Fibroblast of villous mesenchyme (primary cell): ENCODE measurements at regions not wholly inside any gene's neighbourhood (a gene's known extent, or its start where the extent isn't known, plus 50 kb on each side); places are given as distances from the start of the nearest gene placed in this dataset.

ENCODE experiments used
- DNase-seq: peaks from one replicate; pipeline ENCODE4 v3.0.0-alpha.2; 2010; ENCODE audit warnings: low read depth
- H3K4me3 ChIP-seq: 2 replicates; pipeline ENCODE4 v1.5.1; 2011; ENCODE audit warnings: low read depth, mild to moderate bottlenecking, low read length
- CTCF ChIP-seq: IDR thresholded peaks from 2 replicates; pipeline ENCODE4 v1.5.1; 2012; ENCODE audit warnings: low read depth, mild to moderate bottlenecking, low read length; ENCODE audit not compliant: insufficient read depth

- H3K4me3 ChIP-seq = peak overlapping the region; percentile 76
- TF ChIP-seq CTCF = no peak
- no peak for DNase-seq
Observed at GRCh38 chr1:201647094-201647493, 108.2 kb downstream of the NAV1 start.

- DNase-seq = no peak
- TF ChIP-seq CTCF = no peak
- peak overlapping the region; percentile 76 for H3K4me3 ChIP-seq
Observed at GRCh38 chr1:201647722-201648065, 108.8 kb downstream of the NAV1 start.

DNA sequence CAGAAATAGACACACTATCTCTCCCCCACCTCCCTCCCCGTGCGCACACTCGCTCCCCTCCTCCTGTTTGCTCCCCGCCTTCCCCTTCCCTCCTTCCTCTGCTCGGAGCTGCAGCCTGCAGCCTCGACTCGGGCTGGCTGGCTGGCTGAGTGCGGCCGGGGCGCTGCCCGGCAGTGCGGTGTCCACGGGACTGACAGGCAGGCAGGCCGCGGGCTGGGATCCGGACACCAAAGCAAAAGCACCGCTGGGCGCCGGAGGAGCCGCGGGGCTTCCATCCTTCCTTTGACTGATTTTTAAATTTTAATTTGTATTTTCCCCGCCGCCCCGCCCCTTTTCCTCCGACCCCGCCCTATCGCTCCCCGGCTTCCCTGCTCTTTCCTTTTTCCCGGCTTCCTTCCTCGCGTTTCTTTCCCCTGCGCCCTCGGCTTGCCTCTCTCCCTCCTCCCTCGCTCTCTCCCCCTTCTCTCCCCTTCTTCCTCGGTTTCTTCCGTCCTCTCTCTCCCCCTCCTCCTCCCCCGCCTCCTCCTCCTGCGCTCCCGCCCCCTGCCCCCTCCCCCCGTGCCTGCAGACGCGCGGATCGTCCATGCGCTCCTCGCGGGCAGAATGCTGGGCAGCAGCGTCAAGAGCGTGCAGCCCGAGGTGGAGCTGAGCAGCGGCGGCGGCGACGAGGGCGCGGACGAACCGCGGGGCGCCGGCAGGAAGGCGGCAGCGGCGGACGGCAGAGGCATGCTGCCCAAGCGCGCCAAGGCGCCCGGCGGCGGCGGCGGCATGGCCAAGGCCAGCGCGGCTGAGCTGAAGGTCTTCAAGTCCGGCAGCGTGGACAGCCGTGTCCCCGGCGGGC lies 109.4 kb downstream of the NAV1 start:
- no peak for TF ChIP-seq CTCF
- DNase-seq = peak; percentile 76
- peak overlapping the region; percentile 76 for H3K4me3 ChIP-seq

DNA sequence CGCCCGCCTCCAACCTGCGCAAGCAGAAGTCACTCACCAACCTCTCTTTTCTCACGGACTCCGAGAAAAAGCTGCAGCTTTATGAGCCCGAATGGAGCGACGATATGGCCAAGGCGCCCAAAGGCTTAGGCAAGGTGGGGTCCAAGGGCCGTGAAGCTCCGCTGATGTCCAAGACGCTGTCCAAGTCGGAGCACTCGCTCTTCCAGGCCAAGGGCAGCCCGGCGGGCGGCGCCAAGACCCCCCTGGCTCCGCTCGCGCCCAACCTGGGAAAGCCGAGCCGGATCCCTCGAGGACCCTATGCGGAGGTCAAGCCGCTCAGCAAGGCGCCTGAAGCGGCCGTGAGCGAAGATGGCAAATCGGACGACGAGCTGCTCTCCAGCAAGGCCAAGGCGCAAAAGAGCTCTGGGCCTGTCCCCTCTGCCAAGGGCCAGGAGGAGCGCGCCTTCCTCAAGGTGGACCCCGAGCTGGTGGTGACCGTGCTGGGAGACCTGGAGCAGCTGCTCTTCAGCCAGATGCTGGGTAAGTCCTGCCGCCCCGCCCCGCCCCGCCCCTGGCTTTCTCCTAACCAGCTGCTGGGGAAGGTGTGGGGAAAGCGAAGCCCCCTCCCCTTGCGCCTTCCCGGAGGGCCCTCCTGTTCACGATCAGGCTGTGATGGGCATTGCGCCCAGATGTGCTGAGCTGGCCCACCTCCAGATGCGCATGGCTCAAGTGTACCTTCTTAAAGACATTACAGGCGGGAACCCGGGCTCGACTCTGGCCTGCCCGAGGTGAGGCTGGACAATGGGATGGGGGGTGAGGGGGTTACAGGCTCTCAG lies 110.2 kb downstream of the NAV1 start:
- no peak for TF ChIP-seq CTCF
- DNase-seq = peak; percentile 62
- peak overlapping the region; percentile 76 for H3K4me3 ChIP-seq

- peak; percentile 87 for DNase-seq
- peak overlapping the region; percentile 76 for H3K4me3 ChIP-seq
- no peak for TF ChIP-seq CTCF
Observed at GRCh38 chr1:201649761-201650622, 111.1 kb downstream of the NAV1 start.

DNA sequence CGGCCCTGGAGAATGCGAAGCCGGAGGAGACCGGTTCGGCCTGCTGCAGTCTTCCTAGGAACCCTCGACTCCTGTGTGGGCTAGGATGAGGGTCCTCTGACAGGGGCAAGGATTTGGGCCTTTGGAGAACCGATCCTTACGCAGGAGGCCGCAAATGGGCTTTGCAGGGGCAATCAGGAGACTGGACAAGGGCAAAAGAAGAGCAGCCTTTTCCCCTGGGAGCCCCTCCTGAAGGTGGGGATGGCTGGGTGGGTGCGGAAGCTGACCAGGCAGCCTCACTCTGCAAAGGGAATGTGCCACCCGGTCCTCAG lies 111.7 kb downstream of the NAV1 start:
- H3K4me3 ChIP-seq = peak overlapping the region; percentile 76

More for the DNA sequence above, 111.7 kb downstream of the NAV1 start:
- DNase-seq = no peak
- no peak for TF ChIP-seq CTCF
